ENCODE measurements at regions not wholly inside any gene's neighbourhood (a gene's known extent, or its start where the extent isn't known, plus 50 kb on each side); places are given as distances from the start of the nearest gene placed in this dataset.

GRCh38 chr18:6614952-6615351 lies 114.6 kb upstream of the ARHGAP28 start:
- no peak for TF ChIP-seq TAF1 (CRISPR knock-in tag; IDR thresholded peaks at IDR 0.05)
- TF ChIP-seq CTCF (CRISPR knock-in tag; IDR thresholded peaks at IDR 0.05): no peak
- TF ChIP-seq KLF13 (CRISPR knock-in tag; IDR thresholded peaks at IDR 0.05): no peak
- TF ChIP-seq RAD21 (CRISPR knock-in tag; IDR thresholded peaks at IDR 0.05): no peak
- no peak for TF ChIP-seq ZNF839 (CRISPR knock-in tag; IDR thresholded peaks at IDR 0.05; ENCODE audit: borderline replicate concordance)
- no peak for TF ChIP-seq ZNF326 (CRISPR knock-in tag; IDR thresholded peaks at IDR 0.05; ENCODE audit: borderline replicate concordance)
- no peak for TF ChIP-seq POLR2A (IDR thresholded peaks at IDR 0.05; ENCODE audit: insufficient read depth in 1 of 2, low read depth in 2 of 2, low read length in 2 of 2)
- TF ChIP-seq RBAK (CRISPR knock-in tag; IDR thresholded peaks at IDR 0.05): no peak
- no peak for TF ChIP-seq CAMTA2 (CRISPR knock-in tag; IDR thresholded peaks at IDR 0.05; ENCODE audit: borderline replicate concordance)
- no peak for TF ChIP-seq ZNF761 (CRISPR knock-in tag; conservative IDR thresholded peaks at IDR 0.05)
- TF ChIP-seq ZNF260 (CRISPR knock-in tag; IDR thresholded peaks at IDR 0.05; ENCODE audit: borderline replicate concordance, low read depth): no peak
- no peak for TF ChIP-seq ARID5B (CRISPR knock-in tag; IDR thresholded peaks at IDR 0.05)
- TF ChIP-seq CSRNP2 (CRISPR knock-in tag; conservative IDR thresholded peaks at IDR 0.05; ENCODE audit: low read depth): no peak
- TF ChIP-seq PREB (CRISPR knock-in tag; IDR thresholded peaks at IDR 0.05): no peak
